GM11168 (cell line): ENCODE measurements at regions not wholly inside any gene's neighbourhood (a gene's known extent, or its start where the extent isn't known, plus 50 kb on each side); places are given as distances from the start of the nearest gene placed in this dataset.

Source experiments
- in situ Hi-C: fragments of 300-500 bp; cut with MboI; formaldehyde crosslinking; loops from one replicate; pipeline ENCODE4 v1.12.0; 2022; ENCODE audit warnings: low sequenced_read_pairs; ENCODE audit not compliant: unreplicated experiment

- in situ Hi-C loops = no loop called here
Measured at GRCh38 chr16:9363520-9363919, 272.1 kb downstream of the HAPSTR1 start.

- in situ Hi-C loops = no loop called here
Measured at GRCh38 chr16:9364721-9365369, 273.4 kb downstream of the HAPSTR1 start.

GRCh38 chr16:9365370-9365728 lies 273.9 kb downstream of the HAPSTR1 start:
- in situ Hi-C loops = no loop called here

- in situ Hi-C loops = no loop called here
Measured at GRCh38 chr16:9366048-9366969, 274.9 kb downstream of the HAPSTR1 start.

- in situ Hi-C loops = no loop called here
Measured at GRCh38 chr16:9370061-9370491, 278.6 kb downstream of the HAPSTR1 start.

- in situ Hi-C loops = no loop called here
Measured at GRCh38 chr16:9371713-9372448, 280.4 kb downstream of the HAPSTR1 start.

- in situ Hi-C loops = no loop called here
Measured at GRCh38 chr16:9372934-9373890, 281.8 kb downstream of the HAPSTR1 start.

- in situ Hi-C loops = no loop called here
Measured at GRCh38 chr16:9374061-9374460, 282.6 kb downstream of the HAPSTR1 start.

GRCh38 chr16:9378876-9379275 lies 287.4 kb downstream of the HAPSTR1 start:
- in situ Hi-C loops = no loop called here

GRCh38 chr16:9380221-9380620 lies 288.8 kb downstream of the HAPSTR1 start:
- in situ Hi-C loops = no loop called here

GRCh38 chr16:9381399-9381798 lies 290.0 kb downstream of the HAPSTR1 start:
- in situ Hi-C loops = no loop called here

- in situ Hi-C loops = no loop called here
Measured at GRCh38 chr16:9381905-9382304, 290.5 kb downstream of the HAPSTR1 start.

GRCh38 chr16:9383281-9383680 lies 291.8 kb downstream of the HAPSTR1 start:
- in situ Hi-C loops = no loop called here

GRCh38 chr16:9384141-9384540 lies 292.7 kb downstream of the HAPSTR1 start:
- in situ Hi-C loops = no loop called here

- in situ Hi-C loops = no loop called here
Measured at GRCh38 chr16:9389543-9390207, 298.2 kb downstream of the HAPSTR1 start.

GRCh38 chr16:9392956-9393355 lies 301.5 kb downstream of the HAPSTR1 start:
- in situ Hi-C loops = no loop called here

- in situ Hi-C loops = no loop called here
Measured at GRCh38 chr16:9393591-9393990, 302.1 kb downstream of the HAPSTR1 start.

- in situ Hi-C loops = no loop called here
Measured at GRCh38 chr16:9395958-9396359, 304.5 kb downstream of the HAPSTR1 start.

GRCh38 chr16:9399573-9399972 lies 308.1 kb downstream of the HAPSTR1 start:
- in situ Hi-C loops = no loop called here
